Suprapubic skin (tissue), 4 donors: ENCODE measurements at regions not wholly inside any gene's neighbourhood (a gene's known extent, or its start where the extent isn't known, plus 50 kb on each side); places are given as distances from the start of the nearest gene placed in this dataset.

Experiments
- DNase-seq, 2 donors: peaks; one replicate each; pipeline ENCODE4 v3.0.0-alpha.2; 2019; ENCODE audit warnings: low spot score in 2 of 2
- H3K27ac ChIP-seq: fragments of 200-600 bp; sonication (generic); one replicate; pipeline ENCODE4 v1.5.1; 2019
- H3K27me3 ChIP-seq: fragments of 200-600 bp; sonication (generic); one replicate; pipeline ENCODE4 v1.5.1; 2019
- H3K36me3 ChIP-seq: fragments of 200-600 bp; sonication (generic); one replicate; pipeline ENCODE4 v1.5.1; 2019
- H3K4me1 ChIP-seq: fragments of 200-600 bp; sonication (generic); one replicate; pipeline ENCODE4 v1.5.1; 2019
- H3K4me3 ChIP-seq: fragments of 200-600 bp; sonication (generic); one replicate; pipeline ENCODE4 v1.5.1; 2019; ENCODE audit warnings: mild to moderate bottlenecking
- H3K9me3 ChIP-seq: fragments of 200-600 bp; sonication (generic); one replicate; pipeline ENCODE4 v1.5.1; 2019
- CTCF ChIP-seq, 2 donors: fragments of 200-600 bp in 1 of 2; fragments of 450-650 bp in 1 of 2; sonication (generic) in 1 of 2; IDR thresholded peaks; one replicate each; pipeline ENCODE4 v1.5.1; 2016 to 2019; ENCODE audit warnings: antibody characterized with exemption in 2 of 2, mild to moderate bottlenecking in 1 of 2, moderate library complexity in 1 of 2
- EP300 ChIP-seq: sonication (generic); formaldehyde crosslinking; IDR thresholded peaks from one replicate; pipeline ENCODE4 v1.6.1; 2017; ENCODE audit warnings: antibody characterized with exemption
- POLR2A ChIP-seq, 2 donors: fragments of 450-650 bp; IDR thresholded peaks; one replicate each; pipeline ENCODE4 v1.6.1; 2017; ENCODE audit warnings: antibody characterized with exemption in 2 of 2, mild to moderate bottlenecking in 2 of 2, moderate library complexity in 2 of 2
- POLR2AphosphoS5 ChIP-seq, 3 donors: sonication (generic); formaldehyde crosslinking; IDR thresholded peaks; one replicate each; pipeline ENCODE4 v1.6.1; 2017; ENCODE audit warnings: antibody characterized with exemption in 3 of 3
- WGBS: methylation state at CpG from one replicate; pipeline ENCODE4 v1.1.5; 2018; 5-methylcytosine and 5-hydroxymethylcytosine counted together

GRCh38 chr12:92074889-92075288 lies 70.8 kb downstream of the BTG1 start:
- no peaks in the 10 kb centered on the region for H3K36me3 ChIP-seq
- H3K4me1 ChIP-seq = peaks cover 44% of the 10 kb centered on the region
- no peak overlapping the region for H3K4me3 ChIP-seq
- no peak for DNase-seq
- no peaks in the 10 kb centered on the region for H3K9me3 ChIP-seq
- TF ChIP-seq POLR2A (IDR thresholded peaks at IDR 0.05) (no peak), POLR2AphosphoS5 (IDR thresholded peaks at IDR 0.05) (no peak), EP300 (no peak), CTCF (IDR thresholded peaks at IDR 0.05) (no peak)
- no peak overlapping the region for H3K27ac ChIP-seq
- WGBS = 76% methylated on average over 2 of the region's 2 CpGs
- H3K27me3 ChIP-seq = no peaks in the 10 kb centered on the region

GRCh38 chr12:92073094-92073493 lies 72.6 kb downstream of the BTG1 start:
- Histone ChIP-seq H3K9me3 (no peaks in the 10 kb centered on the region), H3K27me3 (no peaks in the 10 kb centered on the region), H3K27ac (no peak overlapping the region), H3K4me3 (no peak overlapping the region), H3K4me1 (peaks cover 39% of the 10 kb centered on the region), H3K36me3 (no peaks in the 10 kb centered on the region)
- TF ChIP-seq CTCF (IDR thresholded peaks at IDR 0.05) (no peak), POLR2AphosphoS5 (IDR thresholded peaks at IDR 0.05) (no peak), EP300 (no peak), POLR2A (IDR thresholded peaks at IDR 0.05) (no peak)
- WGBS = 87% methylated on average over 2 of the region's 2 CpGs
- no peak for DNase-seq

- peaks cover 30% of the 10 kb centered on the region for H3K4me1 ChIP-seq
- no peak for DNase-seq
- H3K4me3 ChIP-seq = no peak overlapping the region
- H3K27ac ChIP-seq = no peak overlapping the region
- WGBS = 97% methylated on average over 1 of the region's 1 CpG
- no peaks in the 10 kb centered on the region for H3K36me3 ChIP-seq
- TF ChIP-seq POLR2AphosphoS5 (IDR thresholded peaks at IDR 0.05) (no peak), EP300 (no peak), CTCF (IDR thresholded peaks at IDR 0.05) (no peak), POLR2A (IDR thresholded peaks at IDR 0.05) (no peak)
- no peaks in the 10 kb centered on the region for H3K27me3 ChIP-seq
- no peaks in the 10 kb centered on the region for H3K9me3 ChIP-seq
Measured at GRCh38 chr12:92072112-92072511, 73.5 kb downstream of the BTG1 start.

- DNase-seq = no peak
- no peak overlapping the region for H3K27ac ChIP-seq
- no peaks in the 10 kb centered on the region for H3K27me3 ChIP-seq
- no peak for TF ChIP-seq EP300
- TF ChIP-seq POLR2A (IDR thresholded peaks at IDR 0.05) = no peak
- TF ChIP-seq POLR2AphosphoS5 (IDR thresholded peaks at IDR 0.05) = no peak
- TF ChIP-seq CTCF (IDR thresholded peaks at IDR 0.05) = no peak
- WGBS = 75% methylated on average over 6 of the region's 6 CpGs
- no peaks in the 10 kb centered on the region for H3K9me3 ChIP-seq
- H3K36me3 ChIP-seq = no peaks in the 10 kb centered on the region
- H3K4me1 ChIP-seq = peaks cover 24% of the 10 kb centered on the region
- H3K4me3 ChIP-seq = no peak overlapping the region
Measured at GRCh38 chr12:92070864-92071445, 74.7 kb downstream of the BTG1 start.

- H3K36me3 ChIP-seq = no peaks in the 10 kb centered on the region
- H3K9me3 ChIP-seq = no peaks in the 10 kb centered on the region
- peaks cover 21% of the 10 kb centered on the region for H3K4me1 ChIP-seq
- H3K27me3 ChIP-seq = no peaks in the 10 kb centered on the region
- DNase-seq = no peak
- no peak overlapping the region for H3K4me3 ChIP-seq
- no peak for TF ChIP-seq POLR2AphosphoS5 (IDR thresholded peaks at IDR 0.05)
- TF ChIP-seq EP300 = no peak
- TF ChIP-seq POLR2A (IDR thresholded peaks at IDR 0.05) = no peak
- no peak for TF ChIP-seq CTCF (IDR thresholded peaks at IDR 0.05)
- H3K27ac ChIP-seq = no peak overlapping the region
- 80% methylated on average over 8 of the region's 8 CpGs for WGBS
Measured at GRCh38 chr12:92070054-92070863, 75.4 kb downstream of the BTG1 start.
